Upper lobe of left lung (tissue), 6 donors: ENCODE measurements at regions not wholly inside any gene's neighbourhood (a gene's known extent, or its start where the extent isn't known, plus 50 kb on each side); places are given as distances from the start of the nearest gene placed in this dataset.

ENCODE experiments used
- ATAC-seq, 2 donors: fragments of 200-7000 bp; cut with Tn5 transposase; one replicate each; pipeline ENCODE4 v1.9.1; 2022; ENCODE audit warnings: mild to moderate bottlenecking in 2 of 2, moderate library complexity in 2 of 2; ENCODE audit not compliant: low FRiP score in 2 of 2
- DNase-seq, 2 donors: peaks; one replicate each; pipeline ENCODE4 v3.0.0-alpha.2; 2019 to 2020
- H3K27ac ChIP-seq, 4 donors: fragments of 200-600 bp; sonication (generic); one replicate each; pipeline ENCODE4 v1.5.1; 2016 to 2019
- H3K27me3 ChIP-seq, 4 donors: fragments of 200-600 bp; sonication (generic); one replicate each; pipeline ENCODE4 v1.5.1; 2017 to 2019
- H3K36me3 ChIP-seq, 4 donors: fragments of 200-600 bp; sonication (generic); one replicate each; pipeline ENCODE4 v1.5.1; 2016 to 2019
- H3K4me1 ChIP-seq, 4 donors: fragments of 200-600 bp; sonication (generic); one replicate each; pipeline ENCODE4 v1.5.1; 2018 to 2019
- H3K4me3 ChIP-seq, 4 donors: fragments of 200-600 bp; sonication (generic); one replicate each; pipeline ENCODE4 v1.5.1; 2017 to 2019; ENCODE audit warnings: mild to moderate bottlenecking in 2 of 4, moderate library complexity in 1 of 4
- H3K9me3 ChIP-seq, 4 donors: fragments of 200-600 bp; sonication (generic); one replicate each; pipeline ENCODE4 v1.5.1; 2018 to 2019
- EP300 ChIP-seq, 4 donors: sonication (generic); formaldehyde crosslinking; IDR thresholded peaks; one replicate each; pipeline ENCODE4 v1.5.1; 2017; ENCODE audit warnings: antibody characterized with exemption in 4 of 4, control low read depth in 2 of 4
- POLR2A ChIP-seq, 4 donors: fragments of 450-650 bp; IDR thresholded peaks; one replicate each; pipeline ENCODE4 v1.5.1; 2016 to 2017; ENCODE audit warnings: antibody characterized with exemption in 4 of 4, mild to moderate bottlenecking in 2 of 4
- POLR2AphosphoS5 ChIP-seq, 2 donors: sonication (generic); formaldehyde crosslinking; IDR thresholded peaks; one replicate each; pipeline ENCODE4 v1.5.1; 2017; ENCODE audit warnings: antibody characterized with exemption in 2 of 2
- WGBS, 2 donors: methylation state at CpG; one replicate each; pipeline ENCODE4 v1.1.5; 2017 to 2018; 5-methylcytosine and 5-hydroxymethylcytosine counted together
- TF ChIP-seq, protein P1 (sequence below), 6 experiments: fragments of 450-650 bp in 4 of 6; fragments of 200-600 bp in 2 of 6; sonication (generic) in 2 of 6; IDR thresholded peaks; one replicate each; pipeline ENCODE4 v1.5.1; 2016 to 2019; ENCODE audit warnings: antibody characterized with exemption in 6 of 6
- donor health status: DM: no; HTN: no; CAD: no; lungs with moderate emphysema.
- donor health status: DM: no; HTN: yes; CAD: no; lungs with severe emphysema.

DNA sequence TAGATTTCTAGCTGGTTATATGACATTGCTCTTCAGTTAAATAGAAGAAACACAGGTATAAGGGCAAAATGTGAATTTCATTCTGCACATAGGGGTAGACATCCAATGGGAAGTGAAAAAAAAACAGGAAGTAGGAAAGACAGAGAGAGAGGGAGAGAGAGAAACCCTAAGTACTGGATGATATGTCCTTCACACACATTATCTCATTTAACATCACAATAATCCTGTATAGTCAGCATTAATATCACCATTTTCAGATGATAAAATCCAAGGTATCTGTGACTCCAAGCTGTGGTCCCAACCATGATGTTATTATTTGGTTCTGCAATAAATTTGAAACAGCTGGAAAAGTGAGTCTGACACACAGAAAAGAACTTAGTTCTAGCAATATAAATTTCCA lies 759.9 kb downstream of the SATB2 start:
- no peak for TF ChIP-seq EP300 (IDR thresholded peaks at IDR 0.05)
- TF ChIP-seq, protein P1, sequence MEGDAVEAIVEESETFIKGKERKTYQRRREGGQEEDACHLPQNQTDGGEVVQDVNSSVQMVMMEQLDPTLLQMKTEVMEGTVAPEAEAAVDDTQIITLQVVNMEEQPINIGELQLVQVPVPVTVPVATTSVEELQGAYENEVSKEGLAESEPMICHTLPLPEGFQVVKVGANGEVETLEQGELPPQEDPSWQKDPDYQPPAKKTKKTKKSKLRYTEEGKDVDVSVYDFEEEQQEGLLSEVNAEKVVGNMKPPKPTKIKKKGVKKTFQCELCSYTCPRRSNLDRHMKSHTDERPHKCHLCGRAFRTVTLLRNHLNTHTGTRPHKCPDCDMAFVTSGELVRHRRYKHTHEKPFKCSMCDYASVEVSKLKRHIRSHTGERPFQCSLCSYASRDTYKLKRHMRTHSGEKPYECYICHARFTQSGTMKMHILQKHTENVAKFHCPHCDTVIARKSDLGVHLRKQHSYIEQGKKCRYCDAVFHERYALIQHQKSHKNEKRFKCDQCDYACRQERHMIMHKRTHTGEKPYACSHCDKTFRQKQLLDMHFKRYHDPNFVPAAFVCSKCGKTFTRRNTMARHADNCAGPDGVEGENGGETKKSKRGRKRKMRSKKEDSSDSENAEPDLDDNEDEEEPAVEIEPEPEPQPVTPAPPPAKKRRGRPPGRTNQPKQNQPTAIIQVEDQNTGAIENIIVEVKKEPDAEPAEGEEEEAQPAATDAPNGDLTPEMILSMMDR (IDR thresholded peaks at IDR 0.05), result no peak
- no peak for TF ChIP-seq POLR2AphosphoS5 (IDR thresholded peaks at IDR 0.05)
- TF ChIP-seq POLR2A (IDR thresholded peaks at IDR 0.05), result no peak
- no peak overlapping the region for H3K27ac ChIP-seq

DNA sequence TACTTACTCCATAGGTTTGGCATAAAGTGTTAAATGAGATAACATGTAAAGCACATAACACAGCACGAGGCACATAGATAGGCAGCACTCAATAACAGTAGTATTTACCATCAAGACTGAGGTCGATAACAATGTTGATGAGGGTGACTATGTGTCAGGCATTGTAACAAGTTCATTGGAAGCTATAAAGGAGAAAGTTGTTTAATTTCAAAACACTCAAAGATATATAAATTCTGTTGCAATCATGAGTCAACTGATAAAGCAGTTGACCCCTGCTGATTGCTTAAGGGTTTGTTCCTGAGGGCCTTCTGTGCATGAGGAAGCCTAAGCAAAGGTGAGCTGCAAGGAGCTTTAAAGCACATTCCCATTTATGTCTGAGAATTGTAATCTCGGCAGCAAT lies 760.5 kb downstream of the SATB2 start:
- Histone ChIP-seq H3K9me3 (no peaks in the 10 kb centered on the region), H3K4me3 (no peak overlapping the region), H3K27ac (no peak overlapping the region), H3K27me3 (no peaks in the 10 kb centered on the region), H3K4me1 (no peaks in the 10 kb centered on the region), H3K36me3 (no peaks in the 10 kb centered on the region)
- ATAC-seq, result no peak
- TF ChIP-seq POLR2AphosphoS5 (IDR thresholded peaks at IDR 0.05) (no peak), EP300 (IDR thresholded peaks at IDR 0.05) (no peak), POLR2A (IDR thresholded peaks at IDR 0.05) (no peak)
- TF ChIP-seq, protein P1 (IDR thresholded peaks at IDR 0.05), result no peak
- no peak for DNase-seq
- whole genome bisulfite sequencing, 2 donors, result 62 to 63% methylated on average over 3 of the region's 3 CpGs

More for the DNA sequence above, 759.9 kb downstream of the SATB2 start:
- H3K4me1 ChIP-seq, result no peaks in the 10 kb centered on the region
- no peaks in the 10 kb centered on the region for H3K27me3 ChIP-seq
- ATAC-seq (no peak), DNase-seq (no peak)
- no peak overlapping the region for H3K4me3 ChIP-seq
- no peaks in the 10 kb centered on the region for H3K9me3 ChIP-seq
- H3K36me3 ChIP-seq, result no peaks in the 10 kb centered on the region

DNA sequence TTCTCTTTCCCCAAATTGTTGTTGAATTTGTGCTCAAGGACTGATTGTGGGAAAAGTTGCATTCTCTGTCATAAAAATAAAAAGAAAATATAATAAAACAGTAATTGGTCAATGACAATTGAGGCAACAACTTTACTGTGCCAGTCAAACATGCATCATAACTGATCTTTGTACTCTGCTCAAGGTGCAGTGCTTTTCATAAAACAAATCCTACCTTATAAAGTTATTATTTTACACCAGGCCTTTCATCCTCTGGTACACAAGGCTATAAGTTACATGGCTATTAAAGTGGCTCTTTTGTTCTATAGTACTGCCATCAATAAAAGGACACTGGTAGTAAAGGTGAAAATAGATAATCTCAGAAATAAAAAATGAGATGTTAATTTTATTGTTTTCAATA lies 761.9 kb downstream of the SATB2 start:
- TF ChIP-seq, protein P1 (IDR thresholded peaks at IDR 0.05), result no peak
- TF ChIP-seq EP300 (IDR thresholded peaks at IDR 0.05) (no peak), POLR2AphosphoS5 (IDR thresholded peaks at IDR 0.05) (no peak), POLR2A (IDR thresholded peaks at IDR 0.05) (no peak)
- no peak overlapping the region for H3K27ac ChIP-seq
- DNase-seq, result no peak
- H3K36me3 ChIP-seq, result no peaks in the 10 kb centered on the region
- no peak overlapping the region for H3K4me3 ChIP-seq
- H3K27me3 ChIP-seq, result no peaks in the 10 kb centered on the region
- no peak for ATAC-seq
- H3K9me3 ChIP-seq, result no peaks in the 10 kb centered on the region
- H3K4me1 ChIP-seq, result no peaks in the 10 kb centered on the region

DNA sequence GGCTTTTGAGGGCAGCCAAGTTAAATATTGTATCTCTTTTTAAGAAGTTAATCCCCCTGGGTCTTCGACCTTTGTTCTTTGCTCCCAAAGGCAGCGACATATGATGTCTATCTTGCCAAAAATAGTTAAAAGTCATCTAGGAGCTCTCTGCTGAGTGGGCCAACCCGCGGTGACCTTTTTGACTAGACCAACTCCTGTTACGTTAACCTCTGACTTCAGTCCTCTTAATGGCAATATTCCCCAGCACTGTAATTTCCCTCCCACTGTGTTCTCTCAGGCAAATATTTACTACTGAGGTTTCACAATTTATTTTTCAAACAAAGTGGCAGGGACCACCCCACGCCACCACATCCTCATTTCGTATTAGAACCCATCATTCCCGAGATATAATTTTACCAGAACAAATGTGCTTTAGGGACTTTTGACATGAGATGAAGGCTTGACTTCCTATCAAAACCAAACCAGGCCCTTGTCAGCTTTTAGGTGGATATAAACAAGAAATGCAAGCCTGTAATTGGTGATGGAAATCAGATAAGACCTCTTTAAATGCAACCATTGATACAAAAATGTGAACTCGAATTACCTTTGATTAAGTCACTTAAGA lies 764.7 kb downstream of the SATB2 start:
- Histone ChIP-seq H3K9me3 (no peaks in the 10 kb centered on the region), H3K36me3 (no peaks in the 10 kb centered on the region), H3K27me3 (no peaks in the 10 kb centered on the region), H3K27ac (no peak overlapping the region), H3K4me3 (no peak overlapping the region), H3K4me1 (no peaks in the 10 kb centered on the region)
- TF ChIP-seq, protein P1 (IDR thresholded peaks at IDR 0.05), result no peak
- TF ChIP-seq POLR2A (IDR thresholded peaks at IDR 0.05) (no peak), EP300 (IDR thresholded peaks at IDR 0.05) (no peak), POLR2AphosphoS5 (IDR thresholded peaks at IDR 0.05) (no peak)
- no peak for ATAC-seq
- DNase-seq, result no peak
- WGBS, 2 donors, result 44 to 50% methylated on average over 9 of the region's 9 CpGs

DNA sequence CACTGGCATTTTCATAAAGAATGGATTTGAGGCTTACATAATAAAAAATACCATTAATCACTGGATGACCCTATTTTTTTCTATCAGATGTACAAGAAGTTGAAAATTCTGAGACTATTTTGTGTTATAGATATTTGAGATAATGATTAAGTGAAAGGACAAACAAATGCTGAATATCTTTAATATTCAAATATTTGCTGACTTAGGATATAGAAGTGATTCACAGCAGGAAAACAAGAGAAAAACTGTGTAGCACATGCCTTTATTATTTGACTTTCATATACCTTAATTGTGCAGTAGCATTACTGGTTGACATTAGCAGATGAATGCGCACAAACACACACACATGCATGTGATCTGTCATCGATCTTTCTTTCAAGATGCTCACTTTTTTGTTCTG lies 766.5 kb downstream of the SATB2 start:
- DNase-seq (no peak), ATAC-seq (no peak)
- Histone ChIP-seq H3K27ac (no peak overlapping the region), H3K36me3 (no peaks in the 10 kb centered on the region), H3K4me1 (no peaks in the 10 kb centered on the region), H3K9me3 (no peaks in the 10 kb centered on the region), H3K4me3 (no peak overlapping the region), H3K27me3 (no peaks in the 10 kb centered on the region)
- WGBS, 2 donors, result 90 to 92% methylated on average over 2 of the region's 2 CpGs
- TF ChIP-seq, protein P1 (IDR thresholded peaks at IDR 0.05), result no peak
- TF ChIP-seq POLR2A (IDR thresholded peaks at IDR 0.05) (no peak), POLR2AphosphoS5 (IDR thresholded peaks at IDR 0.05) (no peak)
